GM12874 (cell line): ENCODE measurements at regions not wholly inside any gene's neighbourhood (a gene's known extent, or its start where the extent isn't known, plus 50 kb on each side); places are given as distances from the start of the nearest gene placed in this dataset.

ENCODE experiments used
- CTCF ChIP-seq: IDR thresholded peaks from 2 replicates; pipeline ENCODE4 v1.5.1; 2011; ENCODE audit warnings: low read depth, mild to moderate bottlenecking, control low read depth, low read length, moderate library complexity; ENCODE audit not compliant: insufficient read depth

- TF ChIP-seq CTCF: no peak
Measured at GRCh38 chr7:17014686-17015085, 132.9 kb upstream of the AGR3 start.

- no peak for TF ChIP-seq CTCF
Measured at GRCh38 chr7:17015598-17016031, 133.8 kb upstream of the AGR3 start.

- TF ChIP-seq CTCF: no peak
Measured at GRCh38 chr7:17016402-17017010, 134.7 kb upstream of the AGR3 start.

GRCh38 chr7:17019106-17019505, 137.3 kb upstream of the AGR3 start:
- no peak for TF ChIP-seq CTCF

- TF ChIP-seq CTCF: no peak
Measured at GRCh38 chr7:17020250-17020649, 138.5 kb upstream of the AGR3 start.

GRCh38 chr7:17021205-17021604, 139.4 kb upstream of the AGR3 start:
- TF ChIP-seq CTCF: no peak

GRCh38 chr7:17022920-17023319, 141.1 kb upstream of the AGR3 start:
- no peak for TF ChIP-seq CTCF

- no peak for TF ChIP-seq CTCF
Measured at GRCh38 chr7:17026269-17026668, 144.5 kb upstream of the AGR3 start.
